ENCODE measurements at regions not wholly inside any gene's neighbourhood (a gene's known extent, or its start where the extent isn't known, plus 50 kb on each side); places are given as distances from the start of the nearest gene placed in this dataset.
A peak's percentile ranks its signal among the peaks of the same experiment; 100 is the strongest.

DNA sequence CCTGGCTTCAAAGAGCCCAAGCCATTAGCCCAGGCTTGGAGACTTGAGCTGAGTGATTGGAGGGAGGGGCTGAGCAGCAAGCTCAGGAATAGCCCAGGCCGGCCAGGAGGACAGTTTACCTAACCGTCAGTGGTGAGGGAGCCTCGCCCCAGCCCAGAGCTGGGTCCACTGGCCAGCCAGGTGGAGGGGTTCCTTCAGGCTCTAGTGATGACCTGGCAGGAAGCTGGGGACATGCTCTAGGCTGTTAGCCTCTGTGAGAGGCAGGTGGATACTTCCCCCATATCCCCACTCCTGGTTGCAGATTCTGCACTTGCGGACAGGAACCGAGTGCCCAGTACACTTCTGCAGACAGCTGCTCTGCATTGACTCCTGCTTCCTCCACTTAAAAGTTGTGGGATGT is 61.2 kb upstream of the ANTXRL start:
- DNase-seq (ENCODE audit: low spot score) = no peak
- in situ Hi-C loops (cut with HindIII; ENCODE audit: low sequenced_read_pairs) = loop anchor here (25.0 kb wide), 1 partner anchor 312 kb away; no protein-coding TSS in a partner anchor

DNA sequence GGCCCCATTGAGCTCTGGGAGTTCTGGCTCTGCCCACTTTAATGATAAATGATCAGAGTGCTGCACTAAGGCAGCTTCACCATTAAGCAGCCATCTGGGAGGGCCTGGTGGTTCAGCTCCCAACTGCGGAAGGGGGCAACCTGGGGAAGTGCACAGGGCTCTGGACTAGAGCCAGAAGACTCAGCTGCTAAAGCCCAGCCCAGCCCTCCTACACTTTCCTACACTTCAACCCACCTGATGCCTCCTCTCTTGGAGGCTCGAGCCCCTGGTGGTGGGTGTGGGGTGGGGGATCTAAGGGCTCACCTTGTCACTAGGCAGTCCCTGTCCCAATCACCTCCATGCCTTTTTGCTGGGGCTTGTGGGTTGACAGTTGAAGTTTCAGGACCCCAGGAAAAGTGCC is 60.6 kb upstream of the ANTXRL start:
- DNase-seq (ENCODE audit: low spot score) = no peak
- in situ Hi-C loops (cut with HindIII; ENCODE audit: low sequenced_read_pairs) = loop anchor here (25.0 kb wide), 1 partner anchor 311 kb away; no protein-coding TSS in a partner anchor

DNA sequence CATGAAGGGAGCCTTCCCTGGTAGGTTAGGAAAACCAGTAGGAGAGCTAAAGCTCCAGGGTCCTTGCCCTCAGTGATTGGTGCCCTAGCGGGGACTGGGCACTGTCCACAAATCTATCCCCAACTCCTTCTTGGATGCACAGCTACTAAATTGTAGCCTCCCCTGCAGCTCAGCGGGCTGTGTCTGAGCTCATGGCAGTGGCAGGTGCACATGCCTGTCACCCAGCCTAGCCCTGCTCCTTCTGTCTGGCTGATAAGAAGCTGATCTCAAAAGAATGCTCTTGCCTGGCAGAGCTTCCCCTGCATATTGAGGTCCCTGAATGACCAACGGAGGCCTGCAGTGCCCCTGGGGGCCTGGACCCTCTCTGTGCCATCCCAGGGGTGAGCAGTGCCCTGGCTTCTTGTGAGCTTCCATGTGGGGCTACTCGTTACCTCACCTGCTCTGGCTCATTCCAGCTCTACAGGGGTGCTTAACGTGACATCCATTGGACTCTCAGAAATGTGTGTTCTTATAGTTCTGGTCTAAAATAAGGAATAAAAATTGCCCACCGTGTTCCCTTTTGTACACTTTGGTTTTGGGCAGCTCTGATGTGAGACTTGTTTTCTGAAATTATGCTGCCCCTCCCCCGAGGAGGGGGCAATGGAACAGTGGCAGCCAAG is 59.8 kb upstream of the ANTXRL start:
- no peak for DNase-seq (ENCODE audit: low spot score)
- in situ Hi-C loops (cut with HindIII; ENCODE audit: low sequenced_read_pairs) = loop anchor here (25.0 kb wide), 1 partner anchor 310 kb away; no protein-coding TSS in a partner anchor

DNA sequence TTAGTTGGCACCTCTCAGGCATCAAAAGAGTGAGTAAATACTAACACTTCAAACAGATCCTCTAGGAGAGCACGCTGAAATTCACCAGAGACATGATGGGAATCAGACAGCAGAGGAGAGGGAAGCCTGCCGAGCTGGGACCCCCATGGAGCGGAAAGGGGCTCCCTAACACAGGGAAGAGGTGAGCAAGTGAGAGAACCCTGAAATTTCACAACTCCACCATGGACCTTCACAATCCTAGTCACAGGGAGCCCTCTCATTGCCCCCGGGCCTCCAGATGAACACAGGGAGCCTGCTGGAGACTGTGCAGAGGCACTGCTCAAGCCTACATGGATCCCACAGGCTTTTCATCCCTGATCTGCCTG is 59.2 kb upstream of the ANTXRL start:
- in situ Hi-C loops (cut with HindIII; ENCODE audit: low sequenced_read_pairs) = loop anchor here (25.0 kb wide), 1 partner anchor 310 kb away; no protein-coding TSS in a partner anchor
- no peak for DNase-seq (ENCODE audit: low spot score)

DNA sequence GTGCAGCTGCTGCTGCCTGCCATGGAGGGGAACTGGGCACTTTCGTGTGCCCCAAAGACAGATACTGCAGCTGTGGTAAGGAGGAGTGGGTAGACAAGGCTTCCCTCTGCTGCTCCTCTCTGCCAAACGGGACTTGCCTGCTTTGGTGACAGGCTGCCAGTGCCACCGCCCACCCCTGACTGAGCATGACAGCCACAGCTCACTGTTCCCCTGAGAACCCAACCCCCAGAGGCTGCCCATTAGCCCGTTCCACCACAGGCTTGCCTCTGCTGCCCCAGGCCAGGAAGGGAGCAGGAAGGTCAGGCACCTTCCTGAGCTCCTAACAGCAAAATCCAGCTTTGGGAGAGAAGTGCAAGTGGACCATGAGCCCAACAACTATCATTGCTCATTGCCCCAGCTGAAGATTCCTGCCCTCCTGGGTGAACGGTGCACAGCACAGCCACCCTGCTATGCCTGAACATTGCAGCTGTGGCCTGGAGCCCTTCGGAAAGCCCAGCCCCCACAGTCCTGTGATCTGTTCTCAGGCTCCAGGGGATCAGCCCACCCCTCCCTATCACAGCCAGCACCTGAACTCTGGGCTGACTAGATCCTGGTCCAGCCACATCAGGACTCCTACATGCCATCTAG is 58.7 kb upstream of the ANTXRL start:
- no peak for DNase-seq (ENCODE audit: low spot score)
- in situ Hi-C loops (cut with HindIII; ENCODE audit: low sequenced_read_pairs) = loop anchor here (25.0 kb wide), 1 partner anchor 309 kb away; no protein-coding TSS in a partner anchor

DNA sequence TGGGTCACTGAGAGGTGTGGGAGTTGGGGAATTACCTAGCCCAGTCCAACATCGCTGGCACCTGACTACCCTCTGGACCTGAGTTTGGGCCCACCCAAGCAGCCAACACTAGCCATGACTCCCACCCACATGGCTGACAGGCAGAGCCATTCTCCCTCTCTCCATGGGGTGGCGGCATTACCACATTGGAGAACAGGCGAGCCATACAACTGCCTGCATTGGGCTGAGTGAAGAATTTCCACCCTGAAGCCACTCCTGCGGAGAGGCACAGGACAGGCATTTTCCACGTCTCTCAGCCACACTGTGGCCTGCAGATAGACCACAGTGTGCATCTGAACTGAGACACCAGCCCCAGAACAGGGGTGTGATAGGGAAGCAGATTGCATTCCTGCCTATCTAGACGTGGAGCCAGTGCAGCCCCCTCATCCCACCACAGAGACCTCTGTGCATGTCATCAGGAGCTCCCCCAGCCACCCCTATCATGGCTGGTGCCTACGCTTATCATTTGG is 58.2 kb upstream of the ANTXRL start:
- peak; percentile 49 for DNase-seq (ENCODE audit: low spot score)
- in situ Hi-C loops (cut with HindIII; ENCODE audit: low sequenced_read_pairs) = loop anchor here (25.0 kb wide), 1 partner anchor 309 kb away; no protein-coding TSS in a partner anchor

DNA sequence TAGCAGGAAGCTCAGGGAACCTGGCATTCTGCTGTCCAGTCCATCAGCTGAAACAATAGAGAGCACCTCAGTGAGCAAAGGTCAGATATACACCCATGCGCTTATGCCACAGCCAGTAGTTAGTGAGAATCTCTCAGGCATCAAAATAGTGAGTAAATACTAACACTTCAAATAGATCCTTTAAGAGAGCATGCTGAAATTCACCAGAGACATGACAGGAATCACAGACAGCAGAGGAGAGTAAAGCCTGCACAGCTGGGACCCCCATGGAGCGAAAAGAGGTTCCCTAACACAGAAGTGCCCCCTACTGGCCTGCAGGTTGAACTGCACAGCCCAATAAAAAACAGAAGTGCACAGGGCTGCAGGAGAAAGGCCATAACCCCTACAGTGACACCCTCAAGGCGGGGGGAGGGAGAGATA is 57.6 kb upstream of the ANTXRL start:
- in situ Hi-C loops (cut with HindIII; ENCODE audit: low sequenced_read_pairs) = loop anchor here (25.0 kb wide), 1 partner anchor 308 kb away; no protein-coding TSS in a partner anchor
- no peak for DNase-seq (ENCODE audit: low spot score)

DNA sequence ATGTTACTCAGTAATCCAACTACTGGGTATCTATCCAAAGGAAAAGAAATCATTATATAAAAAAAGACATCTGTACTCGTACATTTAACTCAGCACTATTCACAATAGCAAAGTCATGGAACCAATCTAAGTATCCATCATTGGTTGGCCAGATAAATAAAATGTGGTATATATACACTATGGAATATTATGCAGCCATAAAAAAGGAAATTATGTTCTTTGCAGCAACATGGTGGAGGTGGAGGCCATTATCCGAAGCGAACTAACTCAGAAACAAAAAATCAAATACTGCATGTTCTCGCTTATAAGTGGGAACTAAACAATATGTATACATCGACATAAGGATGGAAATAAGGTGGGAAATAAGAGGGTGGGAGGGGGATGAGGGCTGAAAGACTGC is 56.2 kb upstream of the ANTXRL start:
- in situ Hi-C loops (cut with HindIII; ENCODE audit: low sequenced_read_pairs) = loop anchor here (25.0 kb wide), 1 partner anchor 307 kb away; no protein-coding TSS in a partner anchor
- DNase-seq (ENCODE audit: low spot score) = no peak

DNA sequence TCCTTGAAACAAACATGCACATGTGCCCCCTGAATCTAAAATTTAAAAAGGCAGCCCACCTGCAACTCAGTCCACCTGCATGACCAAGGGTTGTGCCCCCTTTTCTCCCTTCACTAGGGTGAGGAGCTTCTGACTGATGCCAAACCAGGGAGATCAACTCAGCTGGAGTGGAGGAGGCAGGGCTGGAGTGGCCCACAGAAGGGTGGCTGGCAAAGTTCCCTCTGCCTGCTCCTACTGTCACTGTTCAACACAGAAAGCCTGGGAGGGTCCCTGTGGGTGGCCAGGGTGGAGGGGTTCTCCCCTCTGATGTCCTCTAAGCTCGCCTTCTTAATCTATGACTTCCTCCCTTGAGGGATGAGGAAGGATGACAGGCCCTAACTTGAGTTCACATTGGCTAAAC is 55.7 kb upstream of the ANTXRL start:
- in situ Hi-C loops (cut with HindIII; ENCODE audit: low sequenced_read_pairs) = loop anchor here (25.0 kb wide), 1 partner anchor 306 kb away; no protein-coding TSS in a partner anchor

DNA sequence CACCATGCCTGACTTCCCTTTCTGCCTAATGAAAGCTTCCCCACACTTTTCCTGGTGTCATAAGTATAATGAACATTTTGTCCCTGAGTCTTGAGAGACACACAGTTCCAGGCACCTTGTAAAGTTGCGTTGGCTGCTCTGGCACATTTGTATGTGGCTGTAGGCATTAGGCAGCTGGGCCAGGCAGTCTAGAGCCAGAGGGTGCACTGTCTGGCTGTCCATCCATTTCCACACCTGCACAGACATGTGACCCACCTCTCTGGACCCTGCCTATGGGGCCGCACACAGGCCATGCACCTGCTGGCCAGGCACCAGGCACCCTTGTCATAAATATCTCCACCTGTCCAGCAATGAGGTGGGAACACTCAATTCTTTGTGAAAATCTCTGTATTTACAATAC is 54.7 kb upstream of the ANTXRL start:
- no peak for DNase-seq (ENCODE audit: low spot score)
- in situ Hi-C loops (cut with HindIII; ENCODE audit: low sequenced_read_pairs) = loop anchor here (25.0 kb wide), 1 partner anchor 305 kb away; no protein-coding TSS in a partner anchor

More for the DNA sequence above, 55.7 kb upstream of the ANTXRL start:
- DNase-seq (ENCODE audit: low spot score) = no peak

DNA sequence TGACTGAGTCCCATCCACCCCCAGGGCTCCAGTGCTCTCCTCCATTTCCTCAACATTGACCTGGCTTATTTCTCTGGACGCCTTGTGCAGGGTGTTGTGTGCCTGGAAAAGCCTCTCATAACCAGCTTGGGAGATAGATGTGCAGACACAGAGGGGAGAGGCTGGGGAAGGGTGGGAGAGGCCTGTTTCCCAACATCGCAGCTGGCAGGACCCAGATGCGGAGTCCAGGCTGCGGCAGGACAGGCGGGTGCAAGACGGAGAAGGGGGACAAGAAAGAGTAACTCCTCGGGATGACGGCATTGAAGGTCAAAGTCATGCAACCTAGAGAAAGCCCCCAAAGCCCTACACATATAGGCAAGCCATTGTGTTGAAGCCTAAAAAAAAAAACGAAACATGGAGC is 54.1 kb upstream of the ANTXRL start:
- in situ Hi-C loops (cut with HindIII; ENCODE audit: low sequenced_read_pairs) = loop anchor here (25.0 kb wide), 1 partner anchor 305 kb away; no protein-coding TSS in a partner anchor
- no peak for DNase-seq (ENCODE audit: low spot score)

DNA sequence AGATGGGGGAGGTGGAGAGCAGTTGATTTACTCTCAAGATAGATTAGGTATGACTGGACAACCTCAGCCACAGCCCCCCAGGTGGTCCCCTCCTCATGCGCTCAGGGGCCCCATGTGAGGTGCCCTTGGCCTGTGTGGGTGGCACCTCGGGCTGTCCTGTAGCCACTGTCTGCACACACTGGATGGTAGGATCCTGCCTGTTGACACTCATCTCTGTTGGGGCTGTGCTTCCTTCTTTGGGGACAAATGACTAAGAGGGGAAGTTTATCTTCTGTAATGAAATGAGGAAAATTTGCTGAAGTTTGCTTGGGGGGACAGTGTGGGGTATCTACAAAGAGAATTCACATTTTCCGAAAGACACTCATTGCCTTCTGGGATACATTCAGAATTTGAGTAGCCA is 53.6 kb upstream of the ANTXRL start:
- DNase-seq (ENCODE audit: low spot score) = no peak
- in situ Hi-C loops (cut with HindIII; ENCODE audit: low sequenced_read_pairs) = loop anchor here (25.0 kb wide), 1 partner anchor 304 kb away; no protein-coding TSS in a partner anchor

DNA sequence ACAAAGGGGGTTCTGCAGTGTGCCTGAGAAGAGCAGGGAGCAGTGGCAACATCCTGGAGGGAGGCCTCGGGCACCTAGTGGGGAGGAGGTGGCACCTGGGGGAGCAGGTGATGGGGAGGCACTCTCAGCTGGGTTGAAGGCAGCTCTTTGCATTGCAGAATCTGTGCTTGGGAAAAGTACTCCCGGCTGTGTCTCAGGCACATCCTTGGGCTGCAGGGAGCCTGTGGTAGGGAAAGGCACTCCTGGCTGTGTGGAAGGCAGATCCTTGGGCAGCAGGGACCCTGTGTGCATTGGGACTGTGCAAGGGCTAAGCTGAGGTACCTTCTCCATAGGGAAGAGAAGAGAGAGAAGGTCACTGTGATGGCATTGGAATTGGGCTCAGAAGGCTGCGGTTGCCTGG is 52.8 kb upstream of the ANTXRL start:
- in situ Hi-C loops (cut with HindIII; ENCODE audit: low sequenced_read_pairs) = loop anchor here (25.0 kb wide), 1 partner anchor 303 kb away; no protein-coding TSS in a partner anchor
- DNase-seq (ENCODE audit: low spot score) = no peak

DNA sequence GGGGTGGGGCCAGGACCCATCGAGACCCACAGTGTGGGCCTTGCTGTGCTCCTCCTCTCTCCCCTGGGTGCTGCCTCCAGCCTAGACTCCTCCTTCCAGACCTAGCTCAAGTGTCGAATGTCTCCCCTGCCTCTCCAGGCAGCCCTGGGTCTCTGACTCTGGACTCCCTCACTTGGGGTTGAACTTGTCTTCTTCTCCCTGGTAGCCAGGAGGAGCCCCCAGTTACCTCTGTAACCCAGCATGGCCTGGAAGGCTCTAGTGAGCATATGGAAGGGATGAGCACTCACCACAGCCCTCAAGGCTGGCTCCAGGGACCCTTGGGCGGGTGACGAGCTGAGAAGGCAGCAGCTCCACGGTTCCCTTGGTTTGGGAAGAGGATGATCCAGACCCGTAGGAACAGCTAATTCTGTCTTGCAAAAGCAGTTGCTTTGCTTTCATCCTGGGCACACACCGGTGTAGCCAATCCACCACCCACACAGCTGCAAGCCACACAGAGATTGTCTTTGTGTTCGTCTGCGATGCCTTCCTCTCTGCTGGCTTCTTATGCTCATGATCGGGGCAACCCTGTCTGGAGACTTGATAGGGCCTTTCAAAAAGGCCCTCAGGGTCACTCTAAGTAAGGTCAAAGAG is 52.3 kb upstream of the ANTXRL start:
- in situ Hi-C loops (cut with HindIII; ENCODE audit: low sequenced_read_pairs) = loop anchor here (25.0 kb wide), 1 partner anchor 303 kb away; no protein-coding TSS in a partner anchor

DNA sequence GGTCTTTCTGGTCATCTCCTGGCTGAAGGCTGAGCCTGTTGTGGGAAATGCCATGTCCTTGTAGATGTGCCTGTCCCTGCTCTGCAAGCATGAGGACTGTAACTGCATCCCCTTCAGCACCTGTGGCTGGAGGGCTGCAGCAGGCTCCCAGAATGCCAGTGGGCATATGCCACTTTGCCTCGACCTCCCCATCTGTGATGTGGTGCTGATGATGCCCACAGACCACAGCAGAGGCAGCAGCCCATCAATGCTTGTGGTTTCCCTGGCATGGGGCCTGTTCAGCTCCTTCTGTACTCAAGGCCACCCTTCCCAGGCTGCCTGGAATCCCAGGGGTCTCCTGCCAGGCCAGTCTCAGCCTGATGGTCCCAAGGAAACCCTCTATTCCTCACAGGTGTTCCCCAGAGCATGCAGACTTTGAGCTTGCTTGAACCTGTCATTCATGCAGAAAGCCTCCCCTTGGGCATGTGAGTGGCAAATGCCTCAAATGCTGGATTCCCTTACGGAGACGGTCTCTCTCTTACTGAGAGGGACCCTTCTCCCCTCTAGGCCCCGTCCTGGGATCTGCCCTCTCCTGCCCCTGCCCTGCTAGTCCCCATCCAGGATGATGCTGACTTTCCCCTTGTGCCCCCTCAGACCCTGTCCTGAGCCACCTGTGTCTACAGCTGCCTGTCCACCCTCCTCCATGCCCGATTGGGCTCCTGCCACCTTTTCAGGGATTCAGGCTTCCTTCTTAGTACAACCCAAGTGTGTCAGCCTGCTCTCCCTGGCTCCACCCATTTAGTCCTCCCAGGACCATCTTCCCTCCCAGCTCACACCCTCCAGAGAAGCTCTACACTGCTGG is 50.9 kb upstream of the ANTXRL start:
- in situ Hi-C loops (cut with HindIII; ENCODE audit: low sequenced_read_pairs) = loop anchor here (25.0 kb wide), 1 partner anchor 301 kb away; no protein-coding TSS in a partner anchor
- no peak for DNase-seq (ENCODE audit: low spot score)

More for the DNA sequence above, 52.3 kb upstream of the ANTXRL start:
- DNase-seq (ENCODE audit: low spot score) = no peak

DNA sequence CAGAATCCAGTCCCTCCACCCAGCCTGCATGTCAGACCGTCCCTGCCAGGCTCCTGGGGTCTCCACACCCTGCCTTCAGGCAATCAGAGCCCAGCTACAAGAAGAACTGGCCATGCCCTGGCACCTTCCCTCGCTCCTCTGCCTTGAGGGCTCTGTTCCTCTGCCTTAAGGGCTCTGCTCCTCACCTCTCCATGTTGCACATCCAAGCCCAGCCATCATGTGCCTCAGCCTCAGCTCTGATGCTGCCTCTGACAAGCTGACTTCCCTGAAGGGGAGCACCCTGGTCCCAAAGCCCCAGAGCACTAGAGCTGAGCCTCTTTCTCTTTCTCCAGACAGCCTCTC is 50.3 kb upstream of the ANTXRL start:
- no peak for DNase-seq (ENCODE audit: low spot score)
- in situ Hi-C loops (cut with HindIII; ENCODE audit: low sequenced_read_pairs) = loop anchor here (25.0 kb wide), 1 partner anchor 301 kb away; no protein-coding TSS in a partner anchor

DNA sequence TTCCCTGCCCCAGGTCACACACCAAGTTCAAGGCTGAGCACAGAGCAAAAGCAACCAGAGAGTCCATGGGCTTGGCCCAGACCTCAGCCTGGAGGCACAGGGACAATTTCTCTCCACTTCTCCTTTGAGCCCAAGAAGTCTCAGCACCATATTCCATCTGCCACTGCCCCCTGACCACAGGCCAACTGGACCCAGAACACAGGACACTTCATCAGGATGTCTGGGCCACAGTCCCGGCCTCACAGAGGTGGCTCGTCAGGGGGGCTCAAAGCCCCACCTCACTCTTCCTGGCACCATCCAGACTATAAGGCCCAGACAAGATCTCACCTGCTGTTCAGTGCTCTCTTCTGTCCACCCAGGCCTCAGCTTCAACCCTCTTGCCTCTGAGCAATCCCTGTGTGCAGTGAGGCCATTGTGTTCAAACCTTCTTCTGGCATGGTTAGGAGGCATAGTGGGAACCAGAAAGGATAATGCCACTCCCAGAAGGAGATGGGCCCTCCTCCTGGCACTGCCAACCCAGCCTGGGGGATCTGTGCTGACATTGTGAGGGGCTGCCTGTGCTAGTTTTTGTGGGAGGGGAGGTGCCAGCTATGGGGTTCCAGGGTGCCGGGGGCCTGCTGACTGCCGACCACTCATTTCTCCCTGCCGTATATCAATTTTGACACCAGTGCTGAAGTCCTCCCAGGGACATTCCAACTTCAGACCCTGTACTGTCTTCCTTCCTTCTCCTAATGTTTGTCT is 49.7 kb upstream of the ANTXRL start:
- DNase-seq (ENCODE audit: low spot score) = no peak
- in situ Hi-C loops (cut with HindIII; ENCODE audit: low sequenced_read_pairs) = loop anchor here (25.0 kb wide), 1 partner anchor 300 kb away; no protein-coding TSS in a partner anchor
